ENCODE measurements at regions not wholly inside any gene's neighbourhood (a gene's known extent, or its start where the extent isn't known, plus 50 kb on each side); places are given as distances from the start of the nearest gene placed in this dataset.

- no peak for DNase-seq
- 36 to 86% (median 60%) methylated on average over 2 of the region's 2 CpGs for WGBS, 4 donors
- Histone ChIP-seq H3K4me1 (replicated peaks in 1 of 2) (no peaks in the 10 kb centered on the region), H3K9me3 (replicated peaks in 1 of 3) (no peaks in the 10 kb centered on the region), H3K27ac (no peak overlapping the region), H3K27me3 (no peaks in the 10 kb centered on the region), H3K4me3 (no peak overlapping the region), H3K36me3 (replicated peaks in 1 of 2) (no peaks in the 10 kb centered on the region)
- intact Hi-C loops (cut with DNase I): no loop called here
- TF ChIP-seq CTCF (IDR thresholded peaks at IDR 0.05): no peak
- TF ChIP-seq POLR2A (IDR thresholded peaks at IDR 0.05): no peak
Observed at GRCh38 chr7:13737563-13737962, 251.9 kb downstream of the ETV1 start.

GRCh38 chr7:13742126-13742525, 247.3 kb downstream of the ETV1 start:
- Histone ChIP-seq H3K4me3 (no peak overlapping the region), H3K9me3 (replicated peaks in 1 of 3) (no peaks in the 10 kb centered on the region), H3K4me1 (replicated peaks in 1 of 2) (no peaks in the 10 kb centered on the region), H3K36me3 (replicated peaks in 1 of 2) (no peaks in the 10 kb centered on the region), H3K27me3 (no peaks in the 10 kb centered on the region), H3K27ac (no peak overlapping the region)
- TF ChIP-seq POLR2A (IDR thresholded peaks at IDR 0.05) (no peak), CTCF (IDR thresholded peaks at IDR 0.05) (no peak)
- no peak for DNase-seq
- 68 to 81% (median 72%) methylated on average over 2 of the region's 2 CpGs for WGBS, 4 donors
- intact Hi-C loops (cut with DNase I): no loop called here

- Histone ChIP-seq H3K36me3 (replicated peaks in 1 of 2) (no peaks in the 10 kb centered on the region), H3K9me3 (replicated peaks in 1 of 3) (no peaks in the 10 kb centered on the region), H3K4me1 (replicated peaks in 1 of 2) (no peaks in the 10 kb centered on the region), H3K27ac (no peak overlapping the region), H3K27me3 (no peaks in the 10 kb centered on the region), H3K4me3 (no peak overlapping the region)
- 9 to 26% (median 18%) methylated on average over 1 of the region's 1 CpG for WGBS, 4 donors
- DNase-seq: peak; percentile 28 to 70 (median 36)
- intact Hi-C loops (cut with DNase I): no loop called here
- TF ChIP-seq POLR2A (IDR thresholded peaks at IDR 0.05): no peak
- peak; percentile 29 to 58 (median 45) for TF ChIP-seq CTCF (IDR thresholded peaks at IDR 0.05)
Observed at GRCh38 chr7:13742811-13743210, 246.7 kb downstream of the ETV1 start.

- TF ChIP-seq CTCF (IDR thresholded peaks at IDR 0.05) (no peak), POLR2A (IDR thresholded peaks at IDR 0.05) (no peak)
- H3K27me3 ChIP-seq: no peaks in the 10 kb centered on the region
- WGBS, 4 donors: 38 to 47% (median 42%) methylated on average over 3 of the region's 3 CpGs
- intact Hi-C loops (cut with DNase I): no loop called here
- DNase-seq: peak in 1 of 7 donors; percentile 5
- H3K27ac ChIP-seq: no peak overlapping the region
- H3K9me3 ChIP-seq (replicated peaks in 1 of 3): no peaks in the 10 kb centered on the region
- no peaks in the 10 kb centered on the region for H3K4me1 ChIP-seq (replicated peaks in 1 of 2)
- H3K36me3 ChIP-seq (replicated peaks in 1 of 2): no peaks in the 10 kb centered on the region
- H3K4me3 ChIP-seq: no peak overlapping the region
Observed at GRCh38 chr7:13743226-13743625, 246.2 kb downstream of the ETV1 start.
